ENCODE measurements at regions not wholly inside any gene's neighbourhood (a gene's known extent, or its start where the extent isn't known, plus 50 kb on each side); places are given as distances from the start of the nearest gene placed in this dataset.

DNA sequence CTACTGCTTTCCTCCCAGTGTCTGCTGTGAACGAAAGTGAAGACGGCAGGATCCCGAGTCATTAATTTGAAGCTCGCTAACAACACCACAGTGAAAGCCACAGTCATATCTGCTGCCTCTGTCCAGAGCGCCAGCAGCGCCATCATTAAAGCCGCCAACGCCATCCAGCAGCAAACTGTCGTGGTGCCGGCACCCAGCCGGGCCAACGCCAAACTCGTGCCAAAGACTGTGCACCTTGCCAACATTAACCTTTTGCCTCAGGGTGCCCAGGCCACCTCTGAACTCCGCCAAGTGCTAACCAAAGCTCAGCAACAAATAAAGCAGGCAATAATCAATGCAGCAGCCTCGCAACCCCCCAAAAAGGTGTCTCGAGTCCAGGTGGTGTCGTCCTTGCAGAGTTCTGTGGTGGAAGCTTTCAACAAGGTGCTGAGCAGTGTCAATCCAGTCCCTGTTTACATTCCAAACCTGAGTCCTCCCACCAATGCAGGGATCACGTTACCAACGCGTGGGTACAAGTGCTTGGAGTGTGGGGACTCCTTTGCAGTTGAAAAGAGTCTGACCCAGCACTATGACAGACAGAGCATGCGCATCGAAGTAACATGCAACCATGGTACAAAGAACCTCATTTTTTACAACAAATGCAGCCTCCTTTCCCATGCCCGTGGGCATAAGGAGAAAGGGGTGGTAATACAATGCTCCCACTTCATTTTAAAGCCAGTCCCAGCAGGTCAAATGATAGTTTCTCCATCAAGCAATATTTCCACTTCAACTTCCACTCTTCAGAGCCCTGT lies 94.8 kb upstream of the KCNMA1 start:
- TF ChIP-seq, protein P1, sequence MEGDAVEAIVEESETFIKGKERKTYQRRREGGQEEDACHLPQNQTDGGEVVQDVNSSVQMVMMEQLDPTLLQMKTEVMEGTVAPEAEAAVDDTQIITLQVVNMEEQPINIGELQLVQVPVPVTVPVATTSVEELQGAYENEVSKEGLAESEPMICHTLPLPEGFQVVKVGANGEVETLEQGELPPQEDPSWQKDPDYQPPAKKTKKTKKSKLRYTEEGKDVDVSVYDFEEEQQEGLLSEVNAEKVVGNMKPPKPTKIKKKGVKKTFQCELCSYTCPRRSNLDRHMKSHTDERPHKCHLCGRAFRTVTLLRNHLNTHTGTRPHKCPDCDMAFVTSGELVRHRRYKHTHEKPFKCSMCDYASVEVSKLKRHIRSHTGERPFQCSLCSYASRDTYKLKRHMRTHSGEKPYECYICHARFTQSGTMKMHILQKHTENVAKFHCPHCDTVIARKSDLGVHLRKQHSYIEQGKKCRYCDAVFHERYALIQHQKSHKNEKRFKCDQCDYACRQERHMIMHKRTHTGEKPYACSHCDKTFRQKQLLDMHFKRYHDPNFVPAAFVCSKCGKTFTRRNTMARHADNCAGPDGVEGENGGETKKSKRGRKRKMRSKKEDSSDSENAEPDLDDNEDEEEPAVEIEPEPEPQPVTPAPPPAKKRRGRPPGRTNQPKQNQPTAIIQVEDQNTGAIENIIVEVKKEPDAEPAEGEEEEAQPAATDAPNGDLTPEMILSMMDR (IDR thresholded peaks at IDR 0.05), result no peak
- no peak for TF ChIP-seq POLR2AphosphoS5 (IDR thresholded peaks at IDR 0.05)
- no peak for TF ChIP-seq POLR2A (IDR thresholded peaks at IDR 0.05)
- no peak for TF ChIP-seq EP300 (IDR thresholded peaks at IDR 0.05)

All from upper lobe of left lung (tissue), 4 donors.